ENCODE measurements at regions not wholly inside any gene's neighbourhood (a gene's known extent, or its start where the extent isn't known, plus 50 kb on each side); places are given as distances from the start of the nearest gene placed in this dataset.
"Not testable (repeated sequence)": the region's sequence is repeated elsewhere in the genome, so short reads cannot be mapped to it uniquely, and the experiment has no call there.

DNA sequence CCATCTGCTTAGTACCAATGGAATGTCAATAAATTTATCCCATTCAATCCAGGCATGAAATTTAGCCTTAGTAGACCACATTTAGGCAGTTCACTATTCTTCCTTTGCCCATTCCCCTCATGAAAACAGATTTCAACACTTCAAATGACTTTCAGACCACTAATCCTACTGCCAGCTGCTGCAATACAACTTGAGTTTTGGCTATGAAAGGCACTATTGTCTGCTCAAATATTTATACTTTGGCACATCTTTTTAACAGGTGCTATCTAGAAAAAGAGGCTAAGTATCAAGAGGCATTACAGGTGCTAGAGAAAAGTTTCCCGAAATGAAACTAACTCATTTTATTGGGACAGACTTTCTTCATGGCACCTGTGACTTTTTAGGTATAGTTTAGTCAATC lies 499.8 kb downstream of the C12orf50 start:
- DNase-seq: no peak

DNA sequence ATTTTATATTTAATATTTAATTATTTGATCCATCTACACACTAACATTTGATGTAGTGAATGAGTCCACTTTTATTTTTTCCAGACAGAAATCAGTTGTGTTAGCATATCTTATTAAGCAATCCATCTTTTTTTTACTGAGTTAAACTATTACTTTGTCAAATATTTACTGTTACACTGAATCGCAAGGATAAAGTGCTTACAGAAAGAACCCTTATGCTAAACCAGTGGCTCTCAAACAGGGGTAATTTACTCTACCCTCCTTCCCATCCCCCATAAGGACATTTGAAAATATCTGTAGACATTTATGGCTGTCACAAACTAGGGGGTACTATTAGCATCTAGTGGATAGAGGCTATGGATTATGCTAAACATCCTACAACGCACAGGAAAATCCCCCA lies 508.2 kb downstream of the C12orf50 start:
- DNase-seq: no peak

DNA sequence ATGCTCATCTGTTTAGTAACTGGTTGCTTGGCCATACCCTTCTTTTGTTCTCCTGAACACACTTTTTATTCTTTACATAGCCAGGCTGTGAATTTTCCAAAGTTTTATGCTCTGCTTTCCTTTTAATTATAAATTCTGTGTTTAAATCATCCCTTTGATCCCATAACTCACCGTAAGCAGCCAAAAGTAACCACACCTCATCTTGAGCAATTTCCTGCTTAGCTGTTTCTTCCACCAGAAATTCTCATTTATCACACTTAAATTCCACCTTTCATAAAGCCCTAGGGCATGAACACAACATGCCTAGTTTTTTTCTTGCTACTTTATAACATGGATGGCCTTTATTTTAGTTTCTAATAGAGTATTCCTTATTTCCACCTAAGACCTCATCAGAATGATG lies 510.7 kb downstream of the C12orf50 start:
- DNase-seq: no peak

DNA sequence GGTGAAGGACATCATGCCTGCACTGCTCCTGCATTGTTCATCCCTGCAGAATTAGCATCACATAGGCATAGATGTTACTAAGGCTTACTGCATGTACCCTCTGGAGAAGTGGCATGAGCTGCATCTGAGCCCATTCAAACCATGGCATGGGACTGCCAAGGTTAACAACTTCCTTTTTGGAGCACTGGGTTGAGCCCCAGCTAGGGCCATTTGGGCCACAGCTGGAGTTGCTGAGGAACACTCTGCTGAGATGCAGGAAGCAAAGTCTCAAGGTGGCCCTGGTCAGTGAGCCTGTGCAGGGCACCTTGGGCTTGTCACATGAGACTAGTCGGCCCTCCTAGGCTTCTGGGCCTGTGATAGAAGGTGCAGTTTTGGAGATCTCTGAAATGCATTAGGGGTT lies 511.2 kb downstream of the C12orf50 start:
- no peak for DNase-seq

DNA sequence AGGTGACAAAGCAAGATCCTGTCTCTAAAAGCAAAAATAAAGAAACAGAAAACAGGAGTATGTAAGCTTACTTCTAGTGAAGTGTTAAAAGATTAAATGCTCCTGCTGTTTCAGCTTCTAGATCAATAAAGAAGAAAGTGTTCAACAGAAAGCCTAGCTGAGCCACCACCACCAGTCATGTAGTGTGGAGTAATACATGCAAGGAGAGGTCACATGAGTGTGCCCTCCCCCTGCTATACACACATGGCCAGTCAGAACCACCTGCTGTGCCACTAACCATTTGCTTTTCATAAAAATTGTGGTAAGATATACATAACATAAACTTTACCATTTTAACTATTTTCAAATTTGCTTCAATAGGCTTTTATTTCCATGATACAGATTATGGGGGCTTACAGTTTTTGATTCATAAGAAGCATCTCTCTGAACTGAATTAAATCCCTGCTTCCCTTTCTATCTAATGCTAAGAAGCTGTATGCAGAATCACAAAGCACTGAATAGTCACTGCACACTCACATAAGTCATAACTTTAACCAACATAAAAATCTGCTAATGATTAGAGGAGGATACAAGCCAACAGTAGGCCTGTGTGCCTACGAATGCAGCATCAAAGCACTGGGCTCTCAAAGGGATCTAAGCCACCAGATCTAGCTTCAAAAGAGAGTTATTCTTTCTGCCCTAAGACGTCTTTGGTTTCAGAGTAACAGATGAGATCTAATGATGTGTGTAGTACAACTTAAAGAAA lies 515.5 kb downstream of the C12orf50 start:
- DNase-seq: no peak

DNA sequence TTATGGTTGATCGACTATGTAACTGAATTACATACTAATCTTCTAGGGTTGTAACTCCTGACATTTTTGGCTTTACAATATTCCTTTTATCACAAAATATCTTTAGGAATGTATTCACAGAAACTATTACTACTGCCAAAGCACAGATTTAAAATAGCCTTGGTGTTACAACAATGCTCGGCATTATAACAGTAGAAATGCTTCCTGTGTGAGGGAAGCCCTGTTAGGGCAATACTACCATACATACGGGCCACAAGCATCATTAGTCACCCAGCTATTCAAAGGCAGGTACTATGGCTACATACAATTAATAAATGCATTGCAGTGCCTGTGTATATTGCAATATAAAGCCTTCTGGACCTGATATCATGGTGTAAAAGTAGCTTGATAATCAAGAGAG lies 517.8 kb downstream of the C12orf50 start:
- DNase-seq: no peak

DNA sequence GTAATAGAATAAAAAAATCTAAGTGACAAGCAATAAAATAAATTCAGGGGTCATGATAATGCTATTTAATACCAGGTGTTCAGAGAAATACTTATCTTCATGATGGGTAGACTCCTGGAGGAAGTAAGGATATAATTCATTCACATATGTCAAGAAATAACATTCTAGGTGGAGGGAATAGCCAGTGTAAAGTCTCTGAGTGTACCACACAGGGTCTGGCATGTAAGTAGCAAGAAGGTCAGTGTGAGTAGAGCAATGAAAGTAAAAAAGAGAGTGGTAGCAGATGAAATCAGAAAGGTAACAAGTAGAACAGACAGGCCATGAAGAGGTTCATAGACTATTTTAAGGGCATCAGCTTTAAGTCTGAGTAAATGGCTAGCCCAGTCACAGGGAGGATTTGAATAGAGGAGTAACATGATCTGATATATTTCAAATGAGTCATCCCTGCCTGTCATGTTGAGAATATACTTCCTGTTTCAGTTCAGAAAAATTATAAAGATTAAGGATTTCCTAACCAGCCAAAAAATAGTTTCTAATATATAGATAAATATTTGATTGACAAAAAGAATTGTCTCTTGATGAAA lies 519.9 kb downstream of the C12orf50 start:
- no peak for DNase-seq

DNA sequence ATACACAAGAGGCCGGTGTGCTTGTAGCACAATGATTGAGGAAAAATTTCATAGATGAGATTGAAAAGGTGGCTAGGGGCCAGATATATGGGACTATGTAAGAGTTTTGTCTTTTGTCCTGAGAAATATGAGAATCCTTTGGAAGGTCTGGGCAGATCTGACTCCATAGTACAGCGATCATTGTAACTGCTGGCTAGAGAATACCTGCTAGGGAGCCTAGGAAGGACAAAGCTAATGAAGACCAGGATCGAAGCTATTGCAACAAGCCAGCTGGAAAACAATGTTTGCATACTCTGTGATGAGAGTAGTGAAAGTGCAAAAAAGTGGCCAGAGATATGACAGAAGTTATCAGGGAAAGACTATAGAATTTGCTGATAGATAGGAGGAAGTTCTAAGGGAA lies 537.6 kb downstream of the C12orf50 start:
- no peak for DNase-seq

DNA sequence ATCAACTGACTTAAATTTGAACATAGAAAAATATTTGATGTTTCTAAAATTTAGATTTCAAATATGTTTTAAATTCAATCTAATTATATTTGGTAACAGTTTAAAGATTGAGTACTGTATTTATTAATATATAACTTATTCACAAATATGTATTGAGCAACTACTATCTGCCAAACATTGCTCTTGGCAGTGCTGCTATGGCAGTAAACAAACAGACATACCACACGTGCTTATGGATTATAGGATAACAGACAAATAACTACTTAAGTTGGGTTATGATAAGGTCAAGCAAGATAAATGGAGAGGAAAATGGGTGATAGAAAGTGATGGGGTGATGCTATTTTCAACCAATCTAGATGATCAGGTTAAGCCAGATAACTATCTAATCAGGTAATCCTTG lies 538.1 kb downstream of the C12orf50 start:
- DNase-seq: no peak

DNA sequence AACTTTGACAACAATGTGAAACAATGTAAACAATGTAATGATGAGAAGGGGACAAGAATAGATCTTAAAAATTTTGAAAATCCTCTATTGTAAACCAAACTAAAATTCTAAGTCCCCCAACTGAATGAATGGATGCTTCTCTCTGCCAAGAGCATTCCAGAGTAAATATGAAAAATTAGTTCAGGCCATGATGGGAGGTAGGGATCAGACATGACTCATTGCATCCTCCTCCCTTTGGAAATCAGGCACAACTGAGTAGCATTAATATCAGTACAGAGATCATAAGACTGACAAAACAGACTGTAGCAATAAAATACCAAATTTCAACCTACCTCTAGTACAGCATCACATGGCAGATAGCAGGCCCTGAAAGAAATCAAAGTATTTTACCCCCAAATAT lies 559.9 kb downstream of the C12orf50 start:
- no peak for DNase-seq

DNA sequence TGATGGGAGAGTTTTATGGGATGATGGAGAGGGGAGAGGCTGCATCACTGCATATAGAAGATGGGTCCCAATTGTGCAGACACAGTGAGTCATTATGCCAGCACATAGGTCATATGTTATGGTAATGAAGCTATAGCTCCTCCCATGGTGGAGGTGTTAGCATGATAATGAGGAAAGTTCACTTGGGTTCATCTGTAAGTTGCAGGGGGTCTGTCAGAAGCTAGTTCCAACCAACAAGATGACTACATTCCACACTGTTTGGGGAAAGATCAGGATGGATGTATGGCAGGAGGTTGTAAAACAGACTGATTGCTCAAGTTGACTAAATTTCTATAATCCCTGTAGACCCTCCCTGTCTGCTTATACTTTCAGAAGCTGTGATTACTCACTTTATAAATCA lies 561.3 kb downstream of the C12orf50 start:
- DNase-seq: no peak

DNA sequence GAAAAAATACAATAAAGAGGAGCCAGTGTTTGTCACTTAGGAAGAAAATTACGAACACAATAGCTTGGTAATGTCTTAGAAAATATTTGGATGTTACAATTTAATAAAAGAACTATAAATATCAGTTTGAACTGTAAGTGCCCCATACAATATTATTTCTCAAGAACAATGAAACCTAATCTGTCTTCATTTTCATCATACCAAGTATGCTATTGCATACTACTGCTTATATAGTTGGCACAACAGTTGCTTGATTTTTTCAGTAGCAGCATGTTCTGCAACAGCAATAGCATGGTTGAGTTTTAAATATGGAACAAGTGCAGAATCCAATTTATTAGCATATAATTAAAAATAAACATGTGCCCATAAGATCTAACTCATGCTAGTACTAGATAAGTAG lies 564.6 kb downstream of the C12orf50 start:
- DNase-seq: no peak

DNA sequence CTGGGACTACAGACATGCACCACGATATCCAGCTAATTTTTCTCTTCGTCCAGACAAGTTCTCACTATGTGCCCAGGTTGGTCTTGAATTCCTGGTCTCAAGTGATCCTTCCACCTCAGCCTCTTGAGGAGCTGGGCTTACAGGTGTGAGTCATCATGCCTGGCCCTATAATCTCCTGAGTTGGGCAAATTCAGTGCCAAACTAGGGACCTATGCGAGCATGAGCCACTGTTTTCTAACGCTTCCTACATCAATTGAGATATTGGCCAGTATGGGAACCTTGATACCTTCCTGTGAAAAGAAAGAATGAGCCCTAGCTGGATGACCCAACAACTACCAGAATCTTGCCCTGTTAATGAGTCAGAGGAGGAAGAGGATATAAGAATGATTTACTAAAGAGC lies 585.2 kb downstream of the C12orf50 start:
- DNase-seq: no peak

DNA sequence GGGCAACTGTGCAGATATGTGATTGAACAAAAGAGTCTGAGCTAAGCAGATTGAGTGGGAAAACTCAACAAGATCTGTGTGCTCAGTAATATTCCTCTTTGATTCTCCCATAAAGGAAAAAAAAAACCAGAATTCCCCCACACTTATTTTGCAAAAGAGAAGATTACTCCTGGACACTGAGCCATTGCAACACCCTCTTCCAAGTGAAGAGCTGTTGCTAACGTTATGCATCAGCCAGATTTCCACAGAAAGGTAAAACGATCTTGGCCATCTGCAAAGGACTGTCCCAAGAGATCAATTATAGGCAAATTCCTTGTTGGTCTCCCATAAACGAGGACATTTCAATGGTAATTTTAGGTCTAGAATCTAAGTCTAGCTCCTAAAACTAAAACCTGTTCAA lies 587.7 kb downstream of the C12orf50 start:
- DNase-seq: no peak

DNA sequence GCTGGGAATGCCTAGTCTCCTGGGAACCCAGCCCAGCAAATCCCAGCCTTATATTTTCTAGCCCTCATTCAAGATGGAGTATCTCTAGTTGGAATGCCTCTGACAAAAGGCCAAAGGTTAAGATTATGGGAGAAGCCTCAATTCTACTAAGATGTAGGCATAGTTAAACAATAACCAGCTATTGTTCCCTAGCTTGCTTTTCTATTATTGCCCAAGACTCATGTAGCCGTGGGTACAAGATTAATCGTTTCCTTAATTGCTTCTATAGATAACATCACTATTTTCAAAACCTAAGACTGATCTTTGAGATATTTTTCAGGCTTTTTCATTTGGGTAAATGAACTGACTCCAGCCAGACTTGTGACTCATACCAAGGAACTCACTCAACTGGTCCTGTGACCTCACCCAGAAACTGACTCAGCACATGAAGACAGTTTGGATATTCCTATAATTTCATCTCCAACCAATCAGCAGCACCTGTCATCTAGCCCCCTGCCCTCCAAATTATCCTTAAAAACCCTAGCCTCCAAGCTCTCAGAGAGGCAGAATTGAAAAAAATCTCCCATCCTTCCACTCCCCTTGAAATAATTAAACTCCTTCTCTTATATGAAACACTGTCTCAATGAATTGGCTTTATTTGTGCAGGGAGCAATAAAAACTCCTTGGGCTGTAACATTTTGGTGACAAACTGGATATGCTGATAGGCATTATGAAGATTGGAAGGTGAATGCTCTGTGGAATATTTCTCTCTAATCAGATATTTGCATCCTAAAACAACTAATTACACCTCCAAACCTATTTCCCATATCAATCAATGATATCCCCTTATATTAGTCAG lies 589.0 kb downstream of the C12orf50 start:
- DNase-seq: no peak

DNA sequence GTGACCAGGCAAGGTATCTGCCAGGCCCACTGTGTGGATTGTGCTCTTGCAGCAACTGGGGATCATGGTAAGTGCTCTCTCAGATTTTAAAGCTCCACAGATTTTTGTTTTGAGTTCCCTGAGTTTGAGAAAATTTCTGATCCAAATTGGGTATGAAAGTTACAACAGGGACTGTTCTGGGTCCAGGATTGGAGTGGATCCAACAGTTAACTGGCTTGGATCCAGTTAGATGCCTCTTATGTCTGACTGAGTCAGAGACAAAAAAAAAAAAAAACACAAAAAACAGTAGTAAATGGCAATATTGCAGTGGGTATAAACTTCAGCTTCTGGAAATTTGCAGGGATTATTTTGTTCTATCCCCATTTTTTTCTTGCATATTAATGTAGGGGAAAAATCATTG lies 598.8 kb downstream of the C12orf50 start:
- DNase-seq: no peak

DNA sequence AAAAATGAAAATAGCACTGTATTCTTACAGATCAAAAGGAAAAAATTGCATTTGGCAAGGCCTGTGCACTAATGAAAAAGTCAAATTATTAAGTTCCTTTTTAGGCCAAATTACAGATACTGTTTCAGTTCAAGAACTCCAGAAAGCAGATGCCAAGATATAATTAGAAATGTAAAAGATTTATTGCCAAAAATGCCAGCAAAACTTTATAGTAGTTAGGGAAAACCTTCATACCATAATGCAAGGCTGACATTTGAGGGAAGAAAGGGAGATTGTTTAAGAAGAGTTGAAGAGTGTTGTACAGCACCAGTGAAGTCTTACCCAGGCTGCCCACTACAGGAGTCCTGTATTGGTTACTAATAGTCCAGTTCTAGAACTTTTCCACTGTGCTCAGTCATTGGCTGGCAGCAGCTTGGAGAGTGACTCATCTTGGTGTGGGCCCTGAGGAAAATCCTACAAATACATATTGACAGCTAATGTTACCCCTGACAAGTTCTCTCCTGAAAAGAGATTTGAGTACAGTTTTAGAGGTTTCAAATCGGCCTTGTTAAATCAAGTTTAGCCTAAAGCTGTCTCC lies 600.4 kb downstream of the C12orf50 start:
- no peak for DNase-seq

DNA sequence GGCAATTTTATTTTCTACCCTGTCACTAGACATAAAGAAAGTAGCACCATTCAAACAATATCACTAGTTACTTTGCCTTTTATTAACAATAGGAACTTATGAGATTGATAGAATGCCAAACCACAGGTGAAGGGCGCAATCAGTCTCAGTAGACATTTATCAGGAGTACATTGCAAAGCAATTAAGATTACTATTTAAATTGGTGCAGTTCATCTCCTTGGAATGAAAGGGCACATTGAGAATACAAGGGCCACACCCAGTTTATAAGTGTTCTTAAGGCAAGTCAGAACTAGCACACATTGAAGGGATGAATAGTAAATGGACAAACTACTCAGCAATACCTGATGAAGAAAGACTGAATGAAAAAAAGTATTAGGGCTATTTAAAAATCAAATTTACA lies 601.4 kb downstream of the C12orf50 start:
- DNase-seq: no peak

DNA sequence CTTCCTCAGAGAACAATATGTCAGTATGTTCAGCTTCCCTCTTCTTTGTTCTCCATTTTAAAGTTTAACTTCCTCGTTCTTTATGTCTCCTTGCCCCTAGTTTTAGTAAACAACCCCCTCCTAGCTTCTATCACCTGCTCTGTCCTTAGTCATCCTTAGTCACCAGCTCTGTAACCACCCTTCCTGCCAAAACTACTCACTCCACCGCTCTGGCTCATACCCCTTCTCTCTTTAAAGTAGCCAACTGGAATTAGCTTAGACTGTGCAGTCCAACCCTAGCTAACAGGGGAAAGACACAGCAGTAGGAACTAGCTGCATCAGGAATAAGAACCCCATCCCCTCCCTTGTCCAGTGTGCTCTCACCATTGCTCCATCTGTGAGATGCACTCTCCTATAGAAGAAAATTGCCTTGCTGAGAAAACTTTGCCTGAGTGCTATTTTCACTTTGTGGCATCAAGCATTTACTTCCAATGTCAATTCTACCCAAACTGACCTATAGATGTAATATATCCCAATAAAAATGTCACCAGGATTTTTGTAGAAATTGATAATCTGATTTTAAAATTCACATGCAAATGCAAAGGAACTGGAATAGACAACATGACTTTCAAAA lies 603.2 kb downstream of the C12orf50 start:
- DNase-seq: no peak

DNA sequence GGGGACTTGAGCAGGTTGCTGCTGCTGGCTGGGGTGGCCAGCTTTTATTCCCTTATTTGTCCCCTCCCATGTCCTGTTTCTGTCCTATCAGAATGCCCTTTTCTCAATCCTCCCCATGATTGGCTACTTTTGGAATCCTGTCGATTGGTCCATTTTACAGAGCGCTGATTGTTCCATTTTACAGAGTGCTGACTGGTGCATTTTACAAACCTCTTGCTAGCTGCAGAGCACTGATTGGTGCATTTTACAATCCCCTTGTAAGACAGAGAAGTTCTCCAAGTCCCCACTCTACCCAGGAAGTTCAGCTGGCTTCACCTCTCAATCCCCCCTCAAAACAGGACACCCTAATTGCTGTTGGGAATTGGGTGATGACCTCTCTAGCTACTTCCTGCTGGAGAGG lies 608.0 kb downstream of the C12orf50 start:
- not testable (repeated sequence) for DNase-seq

DNA sequence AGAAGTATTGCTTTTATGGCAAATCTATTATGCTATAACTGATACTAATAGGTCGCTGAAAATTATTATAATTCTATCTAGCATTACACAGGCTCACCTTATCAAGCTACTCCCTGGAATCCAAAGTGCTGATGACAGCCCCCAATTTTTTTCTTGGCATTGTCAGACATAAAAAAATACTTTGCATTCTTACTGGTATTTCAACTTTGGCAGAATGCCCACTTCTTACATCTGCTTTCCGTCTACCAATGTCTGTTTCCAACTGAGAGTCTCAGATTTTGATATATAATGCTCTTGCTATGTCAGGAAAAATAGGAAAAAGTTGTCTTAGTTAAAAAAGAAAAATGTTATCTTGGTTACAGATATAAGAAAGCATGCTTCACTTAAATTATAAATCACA lies 615.4 kb downstream of the C12orf50 start:
- DNase-seq: no peak

DNA sequence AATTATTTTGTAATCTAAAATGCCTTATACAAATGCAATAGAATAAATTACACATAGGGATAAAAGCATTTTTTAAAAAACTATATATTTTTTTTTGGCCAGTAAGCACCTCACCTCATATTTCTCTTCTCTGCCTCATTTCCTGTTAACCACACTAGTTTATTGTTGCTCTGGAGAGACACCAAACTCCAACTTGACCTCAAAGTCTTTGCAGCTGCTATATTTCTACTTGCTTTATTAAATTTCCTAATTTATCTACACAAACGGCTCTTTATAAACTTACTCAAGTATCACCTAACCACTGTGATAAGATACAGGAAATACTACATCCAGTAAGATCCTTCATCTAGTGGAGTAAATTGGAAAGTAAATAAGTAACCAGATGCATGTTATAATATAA lies 622.3 kb downstream of the C12orf50 start:
- DNase-seq: no peak

DNA sequence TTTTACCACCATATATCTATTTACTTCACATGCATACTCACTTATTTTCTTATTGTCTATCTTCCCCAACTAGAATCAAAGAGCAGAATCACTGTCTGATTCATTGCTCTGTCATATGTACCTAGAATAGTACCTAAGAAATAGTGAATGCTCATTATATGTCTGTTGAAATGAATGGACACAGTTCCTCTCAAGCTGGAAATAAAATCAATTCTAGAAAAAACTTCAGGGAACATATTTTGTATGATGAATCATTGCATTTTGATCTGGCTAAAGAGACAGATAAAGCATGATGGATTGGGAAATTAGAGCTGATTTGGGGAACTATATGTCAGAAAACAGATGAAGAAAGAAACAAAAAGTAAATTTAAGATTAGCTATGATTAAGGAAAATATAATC lies 623.3 kb downstream of the C12orf50 start:
- DNase-seq: no peak
